Stimulated activated memory B cell treated with anti-CD40 and anti-IgM and Interleukin-4, amounts not matched to agents 10 μg/mL and 1 μg/mL and 100 μg/mL, for 72 hours (primary cell): ENCODE measurements at regions not wholly inside any gene's neighbourhood (a gene's known extent, or its start where the extent isn't known, plus 50 kb on each side); places are given as distances from the start of the nearest gene placed in this dataset.

ENCODE experiments used
- ATAC-seq: fragments of 150-1000 bp; cut with Tn5 transposase; 2 replicates; pipeline ENCODE4 v1.10.0; 2021
- H3K27ac Mint-ChIP-seq: one replicate; pipeline ENCODE4 v1.8.0; 2022; ENCODE audit warnings: mild to moderate bottlenecking, mixed read lengths
- H3K27me3 Mint-ChIP-seq: one replicate; pipeline ENCODE4 v1.8.0; 2022; ENCODE audit warnings: mixed read lengths
- H3K36me3 Mint-ChIP-seq: one replicate; pipeline ENCODE4 v1.8.0; 2022; ENCODE audit warnings: mixed read lengths
- H3K4me1 Mint-ChIP-seq: one replicate; pipeline ENCODE4 v1.8.0; 2022; ENCODE audit warnings: mixed read lengths
- H3K4me3 Mint-ChIP-seq: one replicate; pipeline ENCODE4 v1.8.0; 2022; ENCODE audit warnings: mild to moderate bottlenecking, moderate library complexity, mixed read lengths
- H3K9me3 Mint-ChIP-seq: one replicate; pipeline ENCODE4 v1.8.0; 2022; ENCODE audit warnings: mixed read lengths

GRCh38 chr11:110897035-110897434, 184.8 kb upstream of the ARHGAP20 start:
- ATAC-seq = no peak
- no peaks in the 10 kb centered on the region for H3K9me3 Mint-ChIP-seq
- no peak overlapping the region for H3K27ac Mint-ChIP-seq
- H3K27me3 Mint-ChIP-seq = no peaks in the 10 kb centered on the region
- no peaks in the 10 kb centered on the region for H3K4me1 Mint-ChIP-seq
- H3K36me3 Mint-ChIP-seq = no peaks in the 10 kb centered on the region
- H3K4me3 Mint-ChIP-seq = no peak overlapping the region

GRCh38 chr11:110896358-110896757, 184.1 kb upstream of the ARHGAP20 start:
- H3K4me1 Mint-ChIP-seq = no peaks in the 10 kb centered on the region
- no peak for ATAC-seq
- H3K27ac Mint-ChIP-seq = no peak overlapping the region
- no peaks in the 10 kb centered on the region for H3K9me3 Mint-ChIP-seq
- H3K27me3 Mint-ChIP-seq = no peaks in the 10 kb centered on the region
- no peaks in the 10 kb centered on the region for H3K36me3 Mint-ChIP-seq
- H3K4me3 Mint-ChIP-seq = no peak overlapping the region

- no peak for ATAC-seq
- H3K9me3 Mint-ChIP-seq = no peaks in the 10 kb centered on the region
- no peak overlapping the region for H3K27ac Mint-ChIP-seq
- H3K27me3 Mint-ChIP-seq = no peaks in the 10 kb centered on the region
- no peaks in the 10 kb centered on the region for H3K4me1 Mint-ChIP-seq
- no peaks in the 10 kb centered on the region for H3K36me3 Mint-ChIP-seq
- H3K4me3 Mint-ChIP-seq = no peak overlapping the region
Observed at GRCh38 chr11:110894224-110894623, 182.0 kb upstream of the ARHGAP20 start.

DNA sequence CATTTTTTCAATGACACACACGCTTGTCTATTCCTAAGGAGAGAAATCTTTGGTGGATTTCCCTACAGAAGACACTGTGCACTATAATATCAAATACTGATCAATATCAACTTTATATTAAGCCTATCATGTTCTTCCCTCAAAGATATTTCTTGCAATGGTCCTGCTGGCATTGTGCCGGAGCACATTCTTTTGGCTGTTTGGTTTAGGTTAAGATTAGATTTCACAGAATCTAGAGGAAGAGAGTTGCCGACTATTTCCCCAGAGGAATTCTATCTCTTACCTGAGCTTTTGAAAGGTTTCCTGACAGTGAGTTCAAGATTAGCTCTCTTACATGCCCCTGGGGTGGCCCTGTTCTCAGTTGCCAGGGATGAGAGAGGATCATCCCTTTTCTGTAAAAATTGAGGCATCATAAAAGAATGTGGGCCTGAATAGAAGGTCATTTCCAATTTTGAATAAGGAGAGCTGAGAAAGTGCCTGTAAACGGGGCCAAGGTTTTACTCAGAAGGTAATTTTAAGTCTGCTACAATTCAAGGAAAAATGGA, 180.6 kb upstream of the ARHGAP20 start:
- H3K4me1 Mint-ChIP-seq = no peaks in the 10 kb centered on the region
- no peaks in the 10 kb centered on the region for H3K27me3 Mint-ChIP-seq
- H3K4me3 Mint-ChIP-seq = no peak overlapping the region
- no peaks in the 10 kb centered on the region for H3K36me3 Mint-ChIP-seq
- no peaks in the 10 kb centered on the region for H3K9me3 Mint-ChIP-seq
- no peak for ATAC-seq
- no peak overlapping the region for H3K27ac Mint-ChIP-seq

GRCh38 chr11:110891411-110891810, 179.2 kb upstream of the ARHGAP20 start:
- H3K4me1 Mint-ChIP-seq = no peaks in the 10 kb centered on the region
- H3K4me3 Mint-ChIP-seq = no peak overlapping the region
- no peak overlapping the region for H3K27ac Mint-ChIP-seq
- H3K9me3 Mint-ChIP-seq = no peaks in the 10 kb centered on the region
- H3K27me3 Mint-ChIP-seq = no peaks in the 10 kb centered on the region
- ATAC-seq = no peak
- H3K36me3 Mint-ChIP-seq = no peaks in the 10 kb centered on the region

- Mint-ChIP-seq H3K9me3 (no peaks in the 10 kb centered on the region), H3K36me3 (no peaks in the 10 kb centered on the region), H3K27me3 (no peaks in the 10 kb centered on the region), H3K27ac (no peak overlapping the region), H3K4me3 (no peak overlapping the region), H3K4me1 (no peaks in the 10 kb centered on the region)
- ATAC-seq = no peak
Observed at GRCh38 chr11:110890995-110891394, 178.8 kb upstream of the ARHGAP20 start.

DNA sequence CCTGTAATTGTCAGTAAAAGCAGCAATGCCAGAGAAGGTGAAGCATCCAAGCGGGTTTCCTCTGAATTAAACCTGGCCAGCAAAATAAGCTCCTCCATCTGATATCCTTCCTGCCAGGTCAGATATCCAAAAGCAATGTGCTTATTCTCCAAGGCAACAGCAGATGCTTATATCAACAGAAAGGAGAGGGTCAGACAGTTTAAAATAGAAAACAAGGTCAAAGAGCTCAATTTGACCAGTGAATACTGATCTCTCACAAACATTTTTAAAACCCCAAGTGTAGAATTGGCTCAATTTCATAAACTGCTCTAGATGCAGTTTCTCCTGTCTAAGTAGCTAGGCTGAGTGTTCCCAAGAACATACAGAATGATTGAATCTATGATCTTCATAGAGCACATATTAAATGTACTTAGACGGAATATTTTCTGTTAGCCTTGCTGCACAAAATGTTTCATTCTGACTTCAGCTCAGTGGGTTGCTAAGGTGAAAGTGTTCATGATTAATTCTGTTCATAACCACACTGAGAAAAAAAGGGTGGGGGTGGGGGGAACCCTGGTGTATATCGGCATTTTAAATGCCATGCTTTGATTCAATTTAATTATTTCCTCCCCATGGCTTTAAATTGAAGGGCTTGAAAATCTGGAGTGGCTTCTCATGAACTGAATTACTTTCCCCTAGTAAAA, 174.2 kb upstream of the ARHGAP20 start:
- Mint-ChIP-seq H3K9me3 (no peaks in the 10 kb centered on the region), H3K36me3 (no peaks in the 10 kb centered on the region), H3K4me3 (no peak overlapping the region), H3K27ac (no peak overlapping the region), H3K27me3 (no peaks in the 10 kb centered on the region), H3K4me1 (no peaks in the 10 kb centered on the region)
- no peak for ATAC-seq

- ATAC-seq = no peak
- Mint-ChIP-seq H3K27me3 (no peaks in the 10 kb centered on the region), H3K27ac (no peak overlapping the region), H3K9me3 (no peaks in the 10 kb centered on the region), H3K4me3 (no peak overlapping the region), H3K36me3 (no peaks in the 10 kb centered on the region), H3K4me1 (no peaks in the 10 kb centered on the region)
Observed at GRCh38 chr11:110883256-110883655, 171.0 kb upstream of the ARHGAP20 start.

DNA sequence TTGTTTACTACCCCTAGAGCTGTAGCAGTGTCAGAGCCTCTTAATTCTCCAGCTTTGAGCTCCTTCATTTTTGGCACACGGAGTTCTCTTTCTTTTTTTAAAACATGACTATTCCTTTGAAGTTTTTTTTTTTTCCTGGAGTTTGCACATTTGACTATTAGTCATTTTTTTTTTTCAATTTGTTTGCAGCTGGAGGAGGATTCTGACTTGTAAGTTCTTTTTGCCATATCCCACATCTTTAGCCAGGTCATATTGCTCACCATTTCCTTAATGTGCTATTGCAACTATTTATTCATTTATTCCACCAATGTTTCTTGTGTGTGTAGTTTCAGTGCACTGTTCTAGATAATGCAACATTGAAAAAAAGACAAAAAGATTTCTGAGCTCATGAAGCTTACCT, 166.3 kb upstream of the ARHGAP20 start:
- Mint-ChIP-seq H3K9me3 (no peaks in the 10 kb centered on the region), H3K4me1 (no peaks in the 10 kb centered on the region), H3K27me3 (no peaks in the 10 kb centered on the region), H3K27ac (no peak overlapping the region), H3K4me3 (no peak overlapping the region), H3K36me3 (no peaks in the 10 kb centered on the region)
- no peak for ATAC-seq

GRCh38 chr11:110874437-110875030, 162.3 kb upstream of the ARHGAP20 start:
- H3K9me3 Mint-ChIP-seq = no peaks in the 10 kb centered on the region
- H3K27ac Mint-ChIP-seq = no peak overlapping the region
- H3K4me1 Mint-ChIP-seq = peaks cover 5% of the 10 kb centered on the region
- ATAC-seq = no peak
- H3K36me3 Mint-ChIP-seq = no peaks in the 10 kb centered on the region
- no peak overlapping the region for H3K4me3 Mint-ChIP-seq
- no peaks in the 10 kb centered on the region for H3K27me3 Mint-ChIP-seq

DNA sequence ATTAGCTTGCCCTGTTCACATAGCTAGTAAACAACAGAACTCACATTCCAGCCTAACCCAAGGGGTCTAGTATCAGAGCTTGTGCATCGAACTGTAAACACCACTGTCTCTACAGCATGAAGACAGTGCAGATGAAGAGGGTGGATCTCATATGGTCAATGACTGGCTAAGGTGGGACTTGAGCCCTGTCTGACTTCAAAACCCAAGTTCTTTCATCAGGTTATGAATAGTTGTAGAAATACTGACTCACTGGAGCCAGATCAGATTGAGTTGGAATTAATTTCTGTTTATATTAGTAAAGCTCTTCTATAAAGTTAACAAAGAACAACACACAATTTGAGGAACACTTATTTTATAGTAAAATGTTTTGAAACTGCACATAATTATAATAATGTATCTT, 161.7 kb upstream of the ARHGAP20 start:
- Mint-ChIP-seq H3K4me1 (peaks cover 5% of the 10 kb centered on the region), H3K27ac (no peak overlapping the region), H3K36me3 (no peaks in the 10 kb centered on the region), H3K4me3 (no peak overlapping the region), H3K27me3 (no peaks in the 10 kb centered on the region), H3K9me3 (no peaks in the 10 kb centered on the region)
- no peak for ATAC-seq

- Mint-ChIP-seq H3K36me3 (no peaks in the 10 kb centered on the region), H3K27me3 (no peaks in the 10 kb centered on the region), H3K9me3 (no peaks in the 10 kb centered on the region), H3K27ac (no peak overlapping the region), H3K4me1 (peaks cover 5% of the 10 kb centered on the region), H3K4me3 (no peak overlapping the region)
- peak; percentile 53 for ATAC-seq
Observed at GRCh38 chr11:110870816-110871522, 158.7 kb upstream of the ARHGAP20 start.

DNA sequence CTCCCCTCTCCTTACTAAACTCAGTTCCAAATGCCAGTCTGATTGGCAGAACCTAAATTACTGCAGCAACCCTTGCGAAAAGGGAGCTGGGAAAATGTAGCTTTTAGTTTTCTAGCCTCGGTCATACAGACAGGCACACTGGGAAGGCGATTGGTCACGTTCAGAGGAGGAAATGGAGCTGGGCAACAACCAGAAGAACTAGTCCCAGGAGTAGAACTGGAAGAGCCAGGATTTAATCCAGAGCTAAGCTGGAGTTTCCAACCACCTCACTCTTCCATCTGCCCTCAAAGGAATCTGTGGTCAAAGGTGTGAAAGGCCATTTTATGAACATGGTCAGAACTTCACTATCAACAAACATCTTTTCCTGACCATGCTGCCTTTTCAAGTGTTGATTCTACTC, 155.7 kb upstream of the ARHGAP20 start:
- H3K27ac Mint-ChIP-seq = no peak overlapping the region
- H3K27me3 Mint-ChIP-seq = no peaks in the 10 kb centered on the region
- H3K4me1 Mint-ChIP-seq = peaks cover 5% of the 10 kb centered on the region
- no peak overlapping the region for H3K4me3 Mint-ChIP-seq
- no peaks in the 10 kb centered on the region for H3K36me3 Mint-ChIP-seq
- H3K9me3 Mint-ChIP-seq = no peaks in the 10 kb centered on the region
- no peak for ATAC-seq

DNA sequence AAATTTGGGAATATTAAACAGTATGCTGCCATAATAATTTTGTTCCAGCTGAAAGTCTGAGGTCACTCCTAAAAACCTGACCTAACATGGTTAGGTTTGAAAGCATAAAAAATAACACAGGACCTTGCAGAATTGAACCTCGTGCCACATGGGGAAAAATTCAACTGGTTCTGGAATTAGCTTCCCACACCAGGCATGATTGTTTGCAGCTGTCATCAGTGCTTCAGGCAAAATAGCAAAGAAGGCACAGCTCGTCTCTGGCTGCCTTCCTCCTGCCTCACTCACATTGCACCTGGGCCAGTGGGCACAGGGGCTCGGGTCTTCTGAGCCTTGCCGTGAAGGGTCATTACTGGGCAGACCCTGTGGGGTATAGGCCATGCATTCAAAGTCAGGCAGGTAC, 153.8 kb upstream of the ARHGAP20 start:
- no peak overlapping the region for H3K27ac Mint-ChIP-seq
- no peak overlapping the region for H3K4me3 Mint-ChIP-seq
- H3K4me1 Mint-ChIP-seq = no peaks in the 10 kb centered on the region
- H3K27me3 Mint-ChIP-seq = no peaks in the 10 kb centered on the region
- H3K9me3 Mint-ChIP-seq = no peaks in the 10 kb centered on the region
- ATAC-seq = no peak
- no peaks in the 10 kb centered on the region for H3K36me3 Mint-ChIP-seq

GRCh38 chr11:110862407-110862806, 150.2 kb upstream of the ARHGAP20 start:
- H3K4me1 Mint-ChIP-seq = peaks cover 19% of the 10 kb centered on the region
- H3K4me3 Mint-ChIP-seq = no peak overlapping the region
- no peaks in the 10 kb centered on the region for H3K36me3 Mint-ChIP-seq
- H3K27me3 Mint-ChIP-seq = no peaks in the 10 kb centered on the region
- H3K9me3 Mint-ChIP-seq = no peaks in the 10 kb centered on the region
- no peak overlapping the region for H3K27ac Mint-ChIP-seq
- ATAC-seq = no peak

- Mint-ChIP-seq H3K4me1 (peaks cover 29% of the 10 kb centered on the region), H3K27me3 (no peaks in the 10 kb centered on the region), H3K27ac (no peak overlapping the region), H3K4me3 (no peak overlapping the region), H3K36me3 (no peaks in the 10 kb centered on the region), H3K9me3 (peaks cover 3% of the 10 kb centered on the region)
- ATAC-seq = no peak
Observed at GRCh38 chr11:110860461-110860860, 148.2 kb upstream of the ARHGAP20 start.
